ENCODE measurements at regions not wholly inside any gene's neighbourhood (a gene's known extent, or its start where the extent isn't known, plus 50 kb on each side); places are given as distances from the start of the nearest gene placed in this dataset.

DNA sequence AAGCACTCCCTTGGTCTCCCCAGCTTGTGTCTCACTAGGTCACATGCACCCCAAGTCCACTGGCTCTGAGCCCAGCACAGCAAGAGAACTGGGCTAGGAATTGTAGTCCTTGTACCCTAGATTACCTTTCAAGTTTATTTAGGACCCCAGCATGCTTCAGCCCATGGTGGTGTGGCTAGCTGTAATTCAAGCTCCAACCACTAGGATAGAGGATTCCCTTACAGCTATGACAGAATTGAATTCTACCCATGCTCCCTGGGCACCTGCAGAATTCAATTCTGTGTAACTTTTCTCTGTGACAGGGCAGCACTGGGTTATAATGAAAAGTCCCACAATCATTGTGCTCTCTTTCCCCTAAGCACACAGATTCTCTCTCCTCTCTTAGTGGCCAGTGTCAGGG lies 253.8 kb upstream of the DMD start:
- DNase-seq: no peak

DNA sequence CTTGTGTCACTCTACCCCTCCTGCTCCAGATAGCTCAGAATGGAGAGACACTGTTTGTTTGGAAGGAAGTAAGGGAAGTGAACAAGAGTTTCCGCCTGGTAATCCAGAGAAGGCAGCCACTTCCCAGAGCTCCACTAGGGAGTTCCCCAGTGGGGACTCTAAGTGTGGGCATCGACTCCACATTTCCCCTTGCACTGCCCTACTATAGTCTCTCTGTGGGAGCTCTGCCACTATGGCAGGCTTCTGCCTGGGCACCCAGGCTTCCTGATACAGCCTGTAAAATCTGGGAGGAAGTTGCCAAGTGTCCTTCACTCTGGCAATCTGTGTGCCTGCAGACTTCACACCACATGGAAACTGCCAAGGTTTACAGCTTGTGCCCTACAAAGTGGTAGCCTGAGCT lies 245.8 kb upstream of the DMD start:
- no peak for DNase-seq

DNA sequence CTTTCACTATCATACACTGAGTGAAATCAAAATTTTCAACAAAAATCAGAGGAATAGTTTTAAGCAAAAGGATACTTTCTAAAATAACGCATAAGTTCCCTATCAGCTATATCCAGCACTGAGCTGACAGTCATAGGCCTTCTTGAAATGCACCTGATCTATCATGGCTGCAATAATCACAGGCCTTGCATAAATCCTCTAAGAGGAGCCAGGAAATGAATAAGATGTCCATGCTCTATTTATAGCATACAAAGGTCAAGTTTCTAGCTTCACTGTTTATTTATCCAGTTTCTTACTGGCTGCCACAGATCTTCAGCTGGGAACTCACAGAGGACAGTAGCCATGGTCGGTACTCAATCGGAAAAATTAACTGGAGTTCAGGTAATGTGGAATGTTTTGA lies 235.9 kb upstream of the DMD start:
- no peak for DNase-seq

DNA sequence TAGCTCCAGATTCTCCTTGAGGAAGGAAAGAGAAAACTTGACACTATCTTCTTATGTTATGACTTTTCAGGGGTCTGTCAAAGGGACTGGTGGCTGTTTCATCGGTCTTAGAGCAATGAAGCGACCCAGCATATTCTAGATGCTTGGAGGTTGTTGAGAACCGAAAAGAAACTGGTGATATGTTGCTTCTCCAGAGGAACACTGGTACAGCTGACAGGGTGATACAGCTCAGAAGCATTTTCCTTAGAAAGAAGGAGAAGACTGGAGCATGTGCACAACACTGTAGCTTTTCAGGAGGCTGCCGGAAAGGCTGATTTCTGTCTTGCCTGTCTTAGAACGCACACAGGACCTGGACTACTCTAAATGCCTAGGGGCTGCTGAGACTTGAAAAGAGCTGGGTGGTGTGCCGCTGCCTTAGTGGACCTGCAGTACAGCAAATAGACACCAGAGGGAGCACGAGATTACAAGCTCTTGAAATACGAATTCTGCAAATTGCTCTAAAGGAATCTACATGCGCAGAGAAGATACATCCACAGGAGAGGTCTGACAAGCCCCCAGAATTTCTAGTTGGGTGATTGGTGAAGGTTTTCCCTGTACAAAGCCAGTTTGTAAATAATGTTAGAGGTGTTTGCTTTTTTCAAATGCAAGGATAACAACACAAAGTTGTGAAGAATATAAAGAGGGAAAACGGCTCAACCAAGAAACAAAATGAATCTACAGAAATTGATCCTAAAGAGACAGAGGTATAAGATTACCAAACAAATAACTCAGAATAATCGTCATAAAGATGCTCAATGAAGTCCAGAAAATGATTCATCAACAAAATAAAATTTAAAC lies 223.1 kb upstream of the DMD start:
- DNase-seq: peak; percentile 28 to 63

DNA sequence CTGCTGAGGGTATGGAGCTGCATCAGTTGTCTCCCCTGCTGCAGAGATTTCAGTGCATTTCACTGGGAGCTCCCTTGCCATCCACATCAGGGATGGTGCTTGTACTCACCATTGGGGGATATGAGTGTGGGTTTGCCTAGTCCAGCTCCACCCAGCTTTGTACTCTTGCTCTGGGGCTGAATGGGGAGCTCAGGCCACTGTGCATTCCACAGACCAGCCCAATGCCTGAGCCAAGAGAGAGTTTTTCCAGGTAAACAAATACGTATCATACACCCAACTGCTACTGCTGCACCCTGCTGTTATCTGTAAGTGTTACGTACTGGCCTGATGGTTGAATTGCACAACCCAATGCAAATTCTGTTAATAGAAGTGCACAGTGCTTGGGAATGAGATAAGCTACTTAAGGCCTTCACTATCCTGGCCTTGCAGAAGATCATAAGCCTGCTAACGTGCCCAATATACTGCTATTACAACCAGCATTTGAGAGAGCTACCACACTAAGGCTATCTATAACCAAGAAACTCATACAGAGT lies 205.0 kb upstream of the DMD start:
- DNase-seq: no peak

DNA sequence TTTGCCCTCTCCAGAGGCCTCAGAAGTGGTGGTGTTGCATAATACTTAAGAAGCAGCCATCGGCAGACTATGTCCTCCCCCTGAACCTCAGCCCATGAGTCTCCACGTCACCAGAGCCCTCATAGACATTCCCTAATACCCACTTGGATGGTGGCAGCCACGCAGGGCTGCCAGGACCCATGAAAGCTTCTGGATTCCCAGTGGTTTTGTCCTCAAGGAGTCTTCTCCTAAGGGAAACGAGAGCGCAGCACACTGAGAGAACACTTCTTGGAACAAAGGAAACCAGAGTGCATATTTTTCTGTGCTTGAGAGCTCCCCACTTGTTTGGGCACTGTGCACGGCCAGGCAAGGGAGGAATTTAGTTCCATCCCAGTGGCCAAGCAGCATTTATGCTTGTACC lies 204.1 kb upstream of the DMD start:
- no peak for DNase-seq

DNA sequence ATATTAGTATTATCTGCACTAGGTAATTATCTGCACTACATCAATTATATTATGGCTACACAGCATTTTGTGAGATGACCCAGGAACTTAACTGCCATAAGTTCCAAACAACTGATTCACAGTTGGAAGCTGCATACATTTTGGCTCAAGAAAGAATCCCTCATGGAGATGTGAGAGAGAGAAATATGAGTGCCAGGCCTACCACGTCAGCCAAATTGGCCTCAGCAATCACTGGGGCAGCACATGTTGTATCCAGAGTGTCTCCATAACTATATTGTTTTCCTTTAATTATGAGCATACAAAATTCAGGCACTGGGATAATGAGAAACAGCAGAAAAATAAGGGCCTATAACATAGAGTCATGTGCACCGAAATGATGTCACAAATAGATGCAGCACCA lies 174.2 kb upstream of the DMD start:
- no peak for DNase-seq

DNA sequence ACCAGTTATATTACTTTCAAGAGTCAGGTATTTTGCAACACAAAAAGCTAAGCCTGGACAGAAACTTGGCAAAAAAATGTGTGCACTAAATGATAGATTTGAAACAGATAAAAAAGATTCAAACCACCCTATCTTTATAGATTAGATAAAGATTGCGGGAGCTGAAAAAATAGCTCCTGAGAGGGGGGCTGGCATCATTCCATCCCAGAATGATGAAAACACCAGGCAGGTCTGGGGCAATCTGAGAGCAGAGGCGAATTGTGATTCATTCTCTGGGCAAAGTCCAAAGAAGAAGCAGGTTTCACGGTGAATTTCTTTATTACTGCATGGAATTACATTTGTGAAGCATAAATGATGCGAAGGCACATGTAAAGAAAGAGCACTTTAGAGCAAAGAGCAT lies 168.5 kb upstream of the DMD start:
- DNase-seq: no peak

DNA sequence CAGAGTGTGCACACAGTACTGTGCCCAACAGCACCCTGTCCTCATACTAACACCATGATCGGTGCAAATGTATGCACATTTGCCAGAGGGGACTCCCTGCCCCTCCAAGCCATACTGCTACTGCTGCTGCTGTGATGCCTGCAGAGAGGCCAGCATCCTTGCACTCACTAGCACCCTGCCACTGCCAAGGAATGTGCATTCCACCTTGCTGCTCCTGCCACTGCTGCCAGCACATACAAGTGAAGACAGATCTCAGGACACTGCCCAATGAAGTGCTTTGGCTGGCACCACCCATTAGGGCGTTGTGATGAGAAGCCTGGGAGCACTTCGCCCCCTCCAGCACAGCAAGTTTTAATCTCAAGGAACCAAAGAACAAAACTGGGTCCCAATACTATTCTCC lies 146.3 kb upstream of the DMD start:
- DNase-seq: no peak

DNA sequence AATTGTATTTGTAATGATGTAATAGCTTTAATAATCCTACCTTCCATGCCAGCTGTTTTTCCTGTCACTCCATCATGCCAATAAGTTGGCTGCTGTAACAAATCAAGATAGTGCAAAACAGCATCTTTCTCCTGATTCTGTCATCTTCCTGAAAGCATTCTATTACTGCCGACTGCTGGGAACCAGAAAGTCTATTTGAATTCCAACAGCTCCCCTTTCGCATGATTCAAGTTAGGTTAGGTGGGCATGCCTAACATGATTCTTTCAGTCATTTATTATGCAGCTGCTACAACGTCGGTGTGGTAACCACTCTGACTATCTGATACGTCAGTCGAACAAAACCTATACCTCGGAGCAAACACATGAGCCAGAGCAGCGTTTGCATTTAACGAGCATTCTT lies 127.9 kb upstream of the DMD start:
- DNase-seq: no peak

DNA sequence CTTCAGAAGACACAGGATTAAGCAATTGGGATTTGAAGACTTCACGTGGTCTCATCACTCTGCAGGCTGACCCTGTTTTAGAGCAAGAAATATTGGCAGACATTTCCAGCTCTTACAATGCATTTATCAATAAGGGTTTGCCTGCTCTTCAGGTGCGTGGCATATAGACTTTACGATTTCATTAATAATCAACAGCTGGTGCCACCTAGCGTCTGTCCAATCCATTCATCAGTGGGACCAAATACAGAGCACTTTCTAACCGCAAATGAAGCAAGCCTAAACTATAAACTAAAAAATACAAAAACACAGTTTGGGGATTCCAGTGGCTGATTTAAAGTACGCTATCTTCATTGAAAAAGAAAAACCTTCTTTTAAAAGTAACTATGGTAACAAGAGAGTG lies 125.4 kb upstream of the DMD start:
- DNase-seq: no peak

DNA sequence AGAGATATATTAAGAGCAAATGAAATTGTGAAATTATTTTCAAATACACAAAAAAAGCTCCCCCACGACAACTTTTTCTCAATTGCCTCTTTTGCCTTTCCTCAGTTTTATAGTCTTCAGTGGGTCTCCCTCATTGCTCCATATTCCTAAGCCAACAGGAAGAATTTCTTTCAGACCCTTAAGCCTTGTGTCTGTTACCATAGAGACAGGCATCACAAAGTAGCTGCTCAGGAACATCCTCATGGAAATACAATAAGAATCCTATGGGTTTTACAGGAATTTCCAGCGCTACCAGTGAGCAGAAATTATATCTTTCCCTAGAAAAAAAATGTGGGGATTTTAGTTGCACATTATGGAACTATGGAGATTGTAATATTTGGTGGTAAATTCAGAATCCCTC lies 121.9 kb upstream of the DMD start:
- DNase-seq: no peak

DNA sequence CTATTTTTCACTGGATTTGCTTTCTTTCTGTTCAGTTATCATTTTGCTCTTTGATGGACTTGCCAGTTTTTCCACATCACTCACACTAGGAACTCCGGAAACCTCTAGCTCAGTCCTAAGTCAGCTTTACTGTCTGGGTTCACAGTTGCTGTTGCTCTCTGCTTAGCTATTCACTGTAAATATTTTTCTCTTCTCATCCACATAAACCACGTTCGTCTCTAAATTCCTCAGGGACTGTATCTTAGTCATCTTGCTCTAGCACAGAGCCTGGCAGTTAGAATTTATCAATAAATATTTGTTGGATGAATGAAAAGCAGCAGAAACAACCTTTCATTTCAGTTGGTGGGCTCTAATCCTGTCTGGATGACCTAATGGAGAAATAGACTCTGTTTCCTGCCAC lies 119.4 kb upstream of the DMD start:
- no peak for DNase-seq

DNA sequence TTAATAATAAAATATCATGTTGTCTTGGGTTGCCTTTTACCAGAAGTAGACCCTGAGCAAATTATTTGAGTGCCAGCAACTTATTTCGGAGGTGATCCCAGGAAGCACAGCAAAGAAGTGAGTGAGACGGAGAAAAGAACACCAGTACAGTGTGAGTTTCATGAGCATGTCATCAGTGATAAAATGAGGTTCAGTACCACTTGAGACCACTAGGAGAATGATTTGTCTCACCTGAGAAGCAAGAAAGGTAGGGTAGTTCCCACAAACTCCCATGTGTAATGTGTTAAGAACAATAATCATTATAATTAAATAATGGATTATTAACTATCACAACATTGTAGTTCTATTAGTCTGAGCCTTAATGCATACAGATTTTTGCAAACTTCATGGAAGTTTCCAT lies 112.8 kb upstream of the DMD start:
- no peak for DNase-seq

DNA sequence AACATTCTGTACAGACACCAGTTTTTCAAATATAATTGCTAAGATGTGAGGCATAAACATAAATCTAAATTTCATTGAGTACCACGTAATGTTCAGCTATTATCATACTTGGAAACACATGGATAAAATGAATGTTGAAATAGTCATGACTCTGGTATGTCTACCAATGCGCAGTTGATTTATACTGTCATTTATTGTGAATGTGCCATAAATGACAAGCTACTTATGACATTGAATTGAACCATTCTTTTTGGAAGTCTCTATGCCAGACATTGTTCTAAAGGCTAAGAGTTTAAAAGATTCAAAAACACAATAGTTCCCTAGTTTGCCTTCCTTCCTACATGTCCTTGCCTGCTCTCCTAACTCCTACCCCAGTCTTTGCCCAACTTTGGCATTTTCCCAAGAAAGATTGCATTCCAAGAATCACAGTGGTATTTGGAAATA lies 96.6 kb upstream of the DMD start:
- no peak for DNase-seq

DNA sequence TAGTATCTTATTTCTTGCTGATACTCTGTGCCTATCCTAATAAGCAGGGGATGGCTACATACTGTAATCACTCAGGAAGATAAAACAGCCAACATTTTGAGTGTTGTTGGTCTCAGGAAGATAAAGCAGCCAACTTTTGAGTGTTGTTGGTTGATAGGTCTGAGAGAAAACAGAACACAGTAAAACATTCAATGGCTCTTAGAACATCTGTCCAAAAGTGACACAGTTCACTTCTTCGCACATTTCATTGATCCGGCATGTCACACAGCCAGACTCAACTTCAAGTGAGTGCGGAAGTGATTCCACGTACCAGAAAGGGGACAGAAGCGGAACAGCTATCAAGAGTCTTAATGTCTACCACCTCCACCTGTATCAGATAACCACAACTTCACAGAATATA lies 87.3 kb upstream of the DMD start:
- DNase-seq: no peak

DNA sequence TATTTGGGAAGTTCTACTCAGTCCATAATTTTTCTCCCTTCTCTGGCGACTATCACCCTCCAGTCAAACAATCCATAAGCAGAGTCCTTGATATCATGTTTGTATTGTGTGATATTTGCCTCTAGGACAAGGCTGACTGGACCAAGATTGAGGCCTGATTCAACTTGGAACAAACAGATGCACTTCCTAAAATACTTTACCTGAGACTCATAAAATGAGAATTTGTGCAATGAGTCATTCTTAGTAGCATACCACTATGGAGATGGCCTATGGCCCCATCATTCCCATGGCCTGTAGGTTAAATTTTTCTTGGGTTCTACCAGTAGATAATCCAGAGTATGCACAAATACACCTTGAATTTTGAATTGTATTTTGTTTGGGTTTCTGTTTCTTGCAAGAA lies 74.2 kb upstream of the DMD start:
- no peak for DNase-seq

DNA sequence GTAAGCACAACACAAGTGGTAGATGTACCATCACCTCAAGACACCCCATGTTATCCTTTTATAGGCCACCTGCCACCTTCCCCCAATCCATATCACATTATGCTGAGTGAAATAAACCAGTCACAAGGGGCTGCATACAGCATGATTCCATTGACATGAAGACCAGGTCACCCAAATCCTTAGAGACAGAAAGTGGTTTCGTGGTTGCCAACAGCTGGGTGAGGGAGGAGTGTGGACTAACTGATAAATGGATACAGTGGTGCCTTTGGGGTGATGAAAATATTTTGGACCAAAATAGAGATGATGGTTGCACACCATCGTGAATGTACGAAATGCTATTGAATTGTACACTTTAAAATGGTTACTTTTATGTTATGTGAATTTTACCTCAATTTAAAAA lies 65.7 kb upstream of the DMD start:
- no peak for DNase-seq

DNA sequence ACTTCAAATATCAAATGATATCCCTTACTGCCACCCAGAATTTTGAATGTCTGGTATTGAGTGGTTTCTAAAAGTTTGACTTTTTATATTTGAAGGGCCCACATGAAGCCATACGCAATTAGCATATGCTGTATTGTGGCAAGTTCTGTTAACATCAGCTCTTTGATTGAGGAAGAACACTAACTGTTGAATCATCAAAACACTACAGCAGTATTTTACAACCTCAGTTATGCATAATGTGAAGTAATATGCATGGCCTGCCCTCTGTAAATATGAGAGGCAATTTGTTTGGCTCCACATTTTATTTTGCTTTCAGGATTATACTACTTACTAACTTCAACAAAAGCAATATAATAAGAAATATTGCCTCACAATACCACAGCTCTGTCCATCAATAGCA lies 62.2 kb upstream of the DMD start:
- no peak for DNase-seq

DNA sequence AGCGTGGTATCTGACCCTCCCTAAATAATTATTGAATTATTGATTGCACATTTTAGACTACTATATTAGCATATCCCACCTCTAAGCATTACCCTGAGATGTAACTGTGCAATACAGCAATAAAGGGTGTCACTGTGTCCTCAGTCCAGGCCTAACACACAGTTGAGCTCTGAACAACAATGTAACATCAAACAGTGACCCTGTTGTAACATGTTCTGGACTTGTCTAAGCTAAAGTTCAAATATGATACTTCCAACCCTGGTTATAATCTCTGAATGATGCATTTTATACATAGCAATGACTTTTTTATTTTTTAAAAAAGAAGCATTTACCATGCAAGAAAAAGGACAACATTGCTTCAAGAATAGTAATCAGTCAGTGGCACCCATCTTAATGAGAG lies 61.6 kb upstream of the DMD start:
- DNase-seq: no peak

Measured in stimulated activated CD4-positive, alpha-beta T cell treated with anti-CD3 and anti-CD28 coated beads, Interleukin-2, amount 100 ng/mL, for 48 hours (primary cell).